ENCODE measurements at regions not wholly inside any gene's neighbourhood (a gene's known extent, or its start where the extent isn't known, plus 50 kb on each side); places are given as distances from the start of the nearest gene placed in this dataset.

DNA sequence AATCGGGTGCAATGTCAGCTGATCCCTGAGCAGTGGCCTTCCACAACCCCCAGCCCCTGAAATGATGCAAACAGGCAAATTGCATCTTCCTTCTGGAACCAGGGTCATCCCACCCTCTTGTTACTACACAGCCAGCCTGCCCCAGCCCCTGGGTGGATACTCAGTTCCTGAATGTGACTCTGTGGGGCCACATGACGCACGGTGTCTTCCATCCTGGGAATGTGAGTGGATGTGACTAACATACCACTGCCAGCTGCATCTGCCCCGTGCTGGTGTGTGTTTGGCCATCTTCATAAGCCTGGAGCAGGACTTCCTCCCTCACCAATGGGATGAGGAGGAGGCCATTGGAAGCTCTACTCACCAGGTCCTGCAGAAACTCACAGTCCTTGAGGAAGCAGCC, 257.9 kb upstream of the ADAMTS16 start:
- no peaks in the 10 kb centered on the region for H3K79me2 ChIP-seq (ENCODE audit: control insufficient read depth, insufficient read depth, low read length)
- BruUV-seq (replicated peaks), result no TSS peak
- no peaks in the 10 kb centered on the region for H3K4me1 ChIP-seq (ENCODE audit: control insufficient read depth, extremely low read depth, insufficient read depth, low read length)
- H4K20me1 ChIP-seq (replicated peaks; ENCODE audit: control insufficient read depth, extremely low read depth, insufficient read depth, low read length), result no peaks in the 10 kb centered on the region
- intact Hi-C loops (cut with micrococcal nuclease), result no loop called here
- no peaks in the 10 kb centered on the region for H3K9me1 ChIP-seq (replicated peaks; ENCODE audit: control insufficient read depth, extremely low read depth, insufficient read depth, low read length)
- no peaks in the 10 kb centered on the region for H3K36me3 ChIP-seq (ENCODE audit: control insufficient read depth in 2 of 2, extremely low read depth in 1 of 2, insufficient read depth in 2 of 2, low read length in 2 of 2)
- no peak overlapping the region for H2AFZ ChIP-seq (ENCODE audit: low read depth, low read length)
- peaks cover 2% of the 10 kb centered on the region for H3K9me3 ChIP-seq (replicated peaks; ENCODE audit: control insufficient read depth, insufficient read depth, low read length)
- H3K4me3 ChIP-seq (replicated peaks in 1 of 3; ENCODE audit: insufficient read depth in 1 of 3, low read depth in 1 of 3, low read length in 3 of 3), result no peak overlapping the region
- no peak for FAIRE-seq
- DNase-seq (ENCODE audit: low read depth, low spot score), result no peak
- H3K9ac ChIP-seq (replicated peaks; ENCODE audit: extremely low read depth, insufficient read depth, low read length), result no peak overlapping the region
- no peaks in the 10 kb centered on the region for H3K27me3 ChIP-seq (ENCODE audit: control insufficient read depth in 2 of 2, insufficient read depth in 2 of 2, low read length in 2 of 2)
- no peak overlapping the region for H3K27ac ChIP-seq (ENCODE audit: insufficient read depth, low read depth, low read length)
- ChIA-PET CTCF (no interaction called here), POLR2A (no interaction called here)
- dilution Hi-C loops (cut with MboI; ENCODE audit: extremely low pct_ligation_motif_present, low sequenced_read_pairs), result no loop called here
- no peak overlapping the region for H3K4me2 ChIP-seq (ENCODE audit: insufficient read depth, low read length)
- TF ChIP-seq EZH2 (IDR thresholded peaks at IDR 0.05; ENCODE audit: borderline replicate concordance, low read depth, low read length, severe bottlenecking) (no peak), GATA2 (IDR thresholded peaks at IDR 0.05; ENCODE audit: insufficient read depth, insufficient read length, low read depth, low read length) (no peak), FOS (IDR thresholded peaks at IDR 0.05; ENCODE audit: borderline replicate concordance, insufficient read depth, low read length) (no peak), JUN (IDR thresholded peaks at IDR 0.05; ENCODE audit: borderline replicate concordance, insufficient read depth, insufficient read length, low read depth) (no peak), POLR2A (IDR thresholded peaks at IDR 0.05; ENCODE audit: low read depth, low read length) (no peak), MYC (IDR thresholded peaks at IDR 0.05; ENCODE audit: low read depth, low read length) (no peak), POLR2AphosphoS5 (IDR thresholded peaks at IDR 0.05; ENCODE audit: insufficient read depth, low read depth, low read length) (no peak)
- TF ChIP-seq, protein P1, sequence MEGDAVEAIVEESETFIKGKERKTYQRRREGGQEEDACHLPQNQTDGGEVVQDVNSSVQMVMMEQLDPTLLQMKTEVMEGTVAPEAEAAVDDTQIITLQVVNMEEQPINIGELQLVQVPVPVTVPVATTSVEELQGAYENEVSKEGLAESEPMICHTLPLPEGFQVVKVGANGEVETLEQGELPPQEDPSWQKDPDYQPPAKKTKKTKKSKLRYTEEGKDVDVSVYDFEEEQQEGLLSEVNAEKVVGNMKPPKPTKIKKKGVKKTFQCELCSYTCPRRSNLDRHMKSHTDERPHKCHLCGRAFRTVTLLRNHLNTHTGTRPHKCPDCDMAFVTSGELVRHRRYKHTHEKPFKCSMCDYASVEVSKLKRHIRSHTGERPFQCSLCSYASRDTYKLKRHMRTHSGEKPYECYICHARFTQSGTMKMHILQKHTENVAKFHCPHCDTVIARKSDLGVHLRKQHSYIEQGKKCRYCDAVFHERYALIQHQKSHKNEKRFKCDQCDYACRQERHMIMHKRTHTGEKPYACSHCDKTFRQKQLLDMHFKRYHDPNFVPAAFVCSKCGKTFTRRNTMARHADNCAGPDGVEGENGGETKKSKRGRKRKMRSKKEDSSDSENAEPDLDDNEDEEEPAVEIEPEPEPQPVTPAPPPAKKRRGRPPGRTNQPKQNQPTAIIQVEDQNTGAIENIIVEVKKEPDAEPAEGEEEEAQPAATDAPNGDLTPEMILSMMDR (IDR thresholded peaks at IDR 0.05; ENCODE audit: extremely low read depth in 1 of 2, insufficient read depth in 1 of 2, low read depth in 1 of 2, low read length in 2 of 2), result no peak
- TF ChIP-seq, protein P2, sequence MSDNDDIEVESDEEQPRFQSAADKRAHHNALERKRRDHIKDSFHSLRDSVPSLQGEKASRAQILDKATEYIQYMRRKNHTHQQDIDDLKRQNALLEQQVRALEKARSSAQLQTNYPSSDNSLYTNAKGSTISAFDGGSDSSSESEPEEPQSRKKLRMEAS (IDR thresholded peaks at IDR 0.05; ENCODE audit: insufficient read depth, insufficient read length), result no peak
